WTC11 (cell line): ENCODE measurements at regions not wholly inside any gene's neighbourhood (a gene's known extent, or its start where the extent isn't known, plus 50 kb on each side); places are given as distances from the start of the nearest gene placed in this dataset.

Experiments
- ATAC-seq: fragments of 200-7000 bp; cut with Tn5 transposase; 2 replicates; pipeline ENCODE4 v1.10.0; 2021; ENCODE audit warnings: mild to moderate bottlenecking, moderate library complexity
- CTCF ChIA-PET: fragments of 300-600 bp; sonication (Branson Sonifier 250); formaldehyde crosslinking; loops from one replicate; lab custom pipeline; 2021; ENCODE audit warnings: antibody characterized with exemption; lab: Charles Lee
- POLR2A ChIA-PET: fragments of 350-600 bp; sonication (Branson Sonifier 250); formaldehyde crosslinking; loops from one replicate; lab custom pipeline; 2021; ENCODE audit warnings: antibody characterized with exemption; lab: Charles Lee
- DNase-seq: peaks from one replicate; pipeline ENCODE4 v3.0.0; 2021; ENCODE audit warnings: low spot score
- H3K27ac Mint-ChIP-seq: 2 replicates; pipeline ENCODE4 v1.8.0; 2021; ENCODE audit warnings: mixed read lengths
- H3K27me3 Mint-ChIP-seq: 2 replicates; pipeline ENCODE4 v1.8.0; 2021; ENCODE audit warnings: low read depth, mild to moderate bottlenecking, moderate library complexity, mixed read lengths
- H3K36me3 Mint-ChIP-seq: 2 replicates; pipeline ENCODE4 v1.8.0; 2021; ENCODE audit warnings: mixed read lengths
- H3K4me1 Mint-ChIP-seq: 2 replicates; pipeline ENCODE4 v1.8.0; 2022; ENCODE audit warnings: mixed read lengths
- H3K4me3 Mint-ChIP-seq: 2 replicates; pipeline ENCODE4 v1.8.0; 2021; ENCODE audit warnings: mild to moderate bottlenecking, moderate library complexity, mixed read lengths
- H3K9me3 Mint-ChIP-seq: 2 replicates; pipeline ENCODE4 v1.8.0; 2021; ENCODE audit warnings: mixed read lengths
- AR ChIP-seq: fragments of 250-450 bp; sonication (Bioruptor Pico); IDR thresholded peaks from 2 replicates; pipeline ENCODE4 v1.9.0; 2021; ENCODE audit warnings: mild to moderate bottlenecking
- ATF2 ChIP-seq: sonication (generic); formaldehyde crosslinking; IDR thresholded peaks from 2 replicates; pipeline ENCODE4 v1.8.1; 2022; ENCODE audit warnings: low read depth, missing genetic modification reagents, borderline replicate concordance
- CBFB ChIP-seq: sonication (generic); formaldehyde crosslinking; IDR thresholded peaks from 2 replicates; pipeline ENCODE4 v1.8.1; 2022; ENCODE audit warnings: mild to moderate bottlenecking, low read depth, missing genetic modification reagents
- CREB1 ChIP-seq: sonication (generic); formaldehyde crosslinking; IDR thresholded peaks from 2 replicates; pipeline ENCODE4 v1.8.0; 2023; ENCODE audit warnings: mild to moderate bottlenecking, missing genetic modification reagents
- CTCF ChIP-seq: fragments of 200-600 bp; IDR thresholded peaks from 2 replicates; pipeline ENCODE4 v1.8.0; 2022; ENCODE audit warnings: antibody characterized with exemption
- GRHL2 ChIP-seq: fragments of 250-450 bp; sonication (Bioruptor Pico); IDR thresholded peaks from 2 replicates; pipeline ENCODE4 v1.8.0; 2022; ENCODE audit warnings: mild to moderate bottlenecking, moderate library complexity; ENCODE audit not compliant: insufficient replicate concordance, severe bottlenecking
- IRF1 ChIP-seq: sonication (generic); formaldehyde crosslinking; IDR thresholded peaks from 2 replicates; pipeline ENCODE4 v1.8.0; 2023; ENCODE audit warnings: missing genetic modification reagents
- IRF2 ChIP-seq: sonication (generic); formaldehyde crosslinking; IDR thresholded peaks from 2 replicates; pipeline ENCODE4 v1.8.0; 2022; ENCODE audit warnings: low read depth, missing genetic modification reagents, borderline replicate concordance
- MYBL2 ChIP-seq: sonication (generic); formaldehyde crosslinking; IDR thresholded peaks from 2 replicates; pipeline ENCODE4 v1.8.1; 2023; ENCODE audit warnings: mild to moderate bottlenecking, moderate library complexity, missing genetic modification reagents
- NFYB ChIP-seq: sonication (generic); formaldehyde crosslinking; conservative IDR thresholded peaks from 2 replicates; pipeline ENCODE4 v1.8.0; 2022; ENCODE audit warnings: low read depth, missing genetic modification reagents
- NR1H2 ChIP-seq: sonication (generic); formaldehyde crosslinking; IDR thresholded peaks from 2 replicates; pipeline ENCODE4 v1.9.0; 2021; ENCODE audit warnings: mild to moderate bottlenecking, moderate library complexity, missing genetic modification reagents
- NR2C2 ChIP-seq: sonication (generic); formaldehyde crosslinking; IDR thresholded peaks from 2 replicates; pipeline ENCODE4 v1.8.0; 2022; ENCODE audit warnings: mild to moderate bottlenecking, missing genetic modification reagents
- SMAD3 ChIP-seq: sonication (generic); formaldehyde crosslinking; IDR thresholded peaks from 2 replicates; pipeline ENCODE4 v1.8.0; 2022; ENCODE audit warnings: missing genetic modification reagents, mild to moderate bottlenecking, borderline replicate concordance
- TP53 ChIP-seq: sonication (generic); formaldehyde crosslinking; IDR thresholded peaks from 2 replicates; pipeline ENCODE4 v1.8.1; 2023; ENCODE audit warnings: mild to moderate bottlenecking, missing genetic modification reagents
- USF2 ChIP-seq: sonication (generic); formaldehyde crosslinking; IDR thresholded peaks from 2 replicates; pipeline ENCODE4 v1.8.1; 2023; ENCODE audit warnings: mild to moderate bottlenecking, missing genetic modification reagents, moderate library complexity
- ZBTB43 ChIP-seq: sonication (generic); formaldehyde crosslinking; IDR thresholded peaks from 2 replicates; pipeline ENCODE4 v1.8.1; 2023; ENCODE audit warnings: mild to moderate bottlenecking, missing genetic modification reagents
- ZNF219 ChIP-seq: sonication (generic); formaldehyde crosslinking; IDR thresholded peaks from 2 replicates; pipeline ENCODE4 v1.8.0; 2023; ENCODE audit warnings: missing genetic modification reagents, mild to moderate bottlenecking, borderline replicate concordance
- ZNF423 ChIP-seq: fragments of 250-450 bp; sonication (Bioruptor Pico); IDR thresholded peaks from 2 replicates; pipeline ENCODE4 v2.1.2; 2022; ENCODE audit warnings: mild to moderate bottlenecking, moderate library complexity

- H3K9me3 Mint-ChIP-seq: no peaks in the 10 kb centered on the region
- ChIA-PET POLR2A (no interaction called here), CTCF (no interaction called here)
- H3K36me3 Mint-ChIP-seq: no peaks in the 10 kb centered on the region
- TF ChIP-seq NFYB (no peak), ZNF423 (CRISPR knock-in tag) (no peak), NR1H2 (no peak)
- H3K4me3 Mint-ChIP-seq: no peak overlapping the region
- H3K27me3 Mint-ChIP-seq: no peaks in the 10 kb centered on the region
- H3K4me1 Mint-ChIP-seq: no peaks in the 10 kb centered on the region
- no peak overlapping the region for H3K27ac Mint-ChIP-seq
- DNase-seq (no peak), ATAC-seq (no peak)
Observed at GRCh38 chr15:35928847-35929246, 382.9 kb upstream of the DPH6 start.

- TF ChIP-seq MYBL2 (CRISPR knock-in tag) (no peak), NR2C2 (CRISPR knock-in tag) (no peak), ZNF219 (CRISPR knock-in tag) (no peak), TP53 (no peak), ATF2 (CRISPR knock-in tag) (no peak), USF2 (CRISPR knock-in tag) (no peak), CREB1 (CRISPR knock-in tag) (no peak), ZBTB43 (no peak), NR1H2 (no peak), CBFB (CRISPR knock-in tag) (no peak), IRF2 (CRISPR knock-in tag) (no peak), GRHL2 (CRISPR knock-in tag) (no peak), IRF1 (CRISPR knock-in tag) (no peak), CTCF (no peak), AR (CRISPR knock-in tag) (no peak), SMAD3 (no peak)
- Mint-ChIP-seq H3K27ac (no peak overlapping the region), H3K4me3 (no peak overlapping the region), H3K27me3 (no peaks in the 10 kb centered on the region), H3K36me3 (no peaks in the 10 kb centered on the region), H3K4me1 (no peaks in the 10 kb centered on the region), H3K9me3 (no peaks in the 10 kb centered on the region)
- ChIA-PET CTCF (no interaction called here), POLR2A (no interaction called here)
- DNase-seq (no peak), ATAC-seq (no peak)
Observed at GRCh38 chr15:35929740-35930444, 383.9 kb upstream of the DPH6 start.
